ENCODE measurements at regions not wholly inside any gene's neighbourhood (a gene's known extent, or its start where the extent isn't known, plus 50 kb on each side); places are given as distances from the start of the nearest gene placed in this dataset.

- TF ChIP-seq POLR2A (IDR thresholded peaks at IDR 0.05; ENCODE audit: low read depth, low read length) = no peak
- no peak for TF ChIP-seq POLR2AphosphoS5 (IDR thresholded peaks at IDR 0.05; ENCODE audit: low read depth, low read length)
- TF ChIP-seq TAF1 (IDR thresholded peaks at IDR 0.05; ENCODE audit: borderline replicate concordance, low read depth, low read length) = no peak
Measured at GRCh38 chr10:43944381-43945093, 295.9 kb upstream of the ZNF32 start.

Data from GM12892 (cell line).